GM19372 (cell line): ENCODE measurements at regions not wholly inside any gene's neighbourhood (a gene's known extent, or its start where the extent isn't known, plus 50 kb on each side); places are given as distances from the start of the nearest gene placed in this dataset.

ENCODE experiments used
- ATAC-seq: cut with Tn5 transposase; IDR thresholded peaks from one replicate; pipeline ENCODE4 v1.9.1; 2021; ENCODE audit warnings: mild to moderate bottlenecking, low read depth, moderate library complexity; ENCODE audit not compliant: unreplicated experiment

- ATAC-seq = no peak
These were observed 289.1 kb downstream of the GRIN2B start for GRCh38 chr12:13692332-13692731.

GRCh38 chr12:13691598-13691997 lies 289.8 kb downstream of the GRIN2B start:
- no peak for ATAC-seq

GRCh38 chr12:13687633-13688032 lies 293.8 kb downstream of the GRIN2B start:
- no peak for ATAC-seq

- ATAC-seq = no peak
These were observed 295.1 kb downstream of the GRIN2B start for GRCh38 chr12:13686260-13686659.

GRCh38 chr12:13680916-13681315 lies 300.5 kb downstream of the GRIN2B start:
- no peak for ATAC-seq

- ATAC-seq = no peak
These were observed 304.5 kb downstream of the GRIN2B start for GRCh38 chr12:13676880-13677279.

GRCh38 chr12:13670285-13670866 lies 311.0 kb downstream of the GRIN2B start:
- no peak for ATAC-seq

GRCh38 chr12:13668880-13669279 lies 312.5 kb downstream of the GRIN2B start:
- no peak for ATAC-seq

GRCh38 chr12:13666806-13667205 lies 314.6 kb downstream of the GRIN2B start:
- ATAC-seq = no peak

GRCh38 chr12:13661005-13661887 lies 320.2 kb downstream of the GRIN2B start:
- no peak for ATAC-seq

GRCh38 chr12:13654456-13654855 lies 326.9 kb downstream of the GRIN2B start:
- no peak for ATAC-seq

GRCh38 chr12:13652105-13652504 lies 329.3 kb downstream of the GRIN2B start:
- no peak for ATAC-seq

GRCh38 chr12:13635709-13636108 lies 345.7 kb downstream of the GRIN2B start:
- no peak for ATAC-seq

GRCh38 chr12:13631873-13632272 lies 349.5 kb downstream of the GRIN2B start:
- ATAC-seq = no peak

GRCh38 chr12:13630354-13630753 lies 351.0 kb downstream of the GRIN2B start:
- no peak for ATAC-seq

- ATAC-seq = no peak
These were observed 353.3 kb downstream of the GRIN2B start for GRCh38 chr12:13628067-13628466.

GRCh38 chr12:13627536-13627935 lies 353.9 kb downstream of the GRIN2B start:
- no peak for ATAC-seq

GRCh38 chr12:13613297-13613696 lies 368.1 kb downstream of the GRIN2B start:
- ATAC-seq = no peak

- no peak for ATAC-seq
These were observed 371.3 kb downstream of the GRIN2B start for GRCh38 chr12:13609894-13610679.

- ATAC-seq = no peak
These were observed 375.1 kb downstream of the GRIN2B start for GRCh38 chr12:13606290-13606689.

- ATAC-seq = no peak
These were observed 377.4 kb downstream of the GRIN2B start for GRCh38 chr12:13603953-13604352.
